Gastroesophageal sphincter (tissue), 3 donors: ENCODE measurements at regions not wholly inside any gene's neighbourhood (a gene's known extent, or its start where the extent isn't known, plus 50 kb on each side); places are given as distances from the start of the nearest gene placed in this dataset.

Experiments
- CTCF ChIP-seq, 4 experiments: fragments of 200-600 bp in 2 of 4; fragments of 450-650 bp in 2 of 4; sonication (generic) in 1 of 4; IDR thresholded peaks; one replicate each; pipeline ENCODE4 v1.5.1; 2017 to 2019; ENCODE audit warnings: antibody characterized with exemption in 4 of 4, mild to moderate bottlenecking in 2 of 4, moderate library complexity in 2 of 4
- EP300 ChIP-seq: sonication (generic); formaldehyde crosslinking; IDR thresholded peaks from one replicate; pipeline ENCODE4 v1.6.1; 2017; ENCODE audit warnings: antibody characterized with exemption, mild to moderate bottlenecking
- POLR2A ChIP-seq, 2 donors: fragments of 450-650 bp; IDR thresholded peaks; one replicate each; pipeline ENCODE4 v1.6.1; 2017; ENCODE audit warnings: antibody characterized with exemption in 2 of 2, mild to moderate bottlenecking in 2 of 2, moderate library complexity in 1 of 2

GRCh38 chr5:56529666-56530430 lies 285.5 kb upstream of the MAP3K1 start:
- TF ChIP-seq CTCF (IDR thresholded peaks at IDR 0.05): no peak
- TF ChIP-seq EP300: no peak
- no peak for TF ChIP-seq POLR2A (IDR thresholded peaks at IDR 0.05)
